ENCODE measurements at regions not wholly inside any gene's neighbourhood (a gene's known extent, or its start where the extent isn't known, plus 50 kb on each side); places are given as distances from the start of the nearest gene placed in this dataset.

DNA sequence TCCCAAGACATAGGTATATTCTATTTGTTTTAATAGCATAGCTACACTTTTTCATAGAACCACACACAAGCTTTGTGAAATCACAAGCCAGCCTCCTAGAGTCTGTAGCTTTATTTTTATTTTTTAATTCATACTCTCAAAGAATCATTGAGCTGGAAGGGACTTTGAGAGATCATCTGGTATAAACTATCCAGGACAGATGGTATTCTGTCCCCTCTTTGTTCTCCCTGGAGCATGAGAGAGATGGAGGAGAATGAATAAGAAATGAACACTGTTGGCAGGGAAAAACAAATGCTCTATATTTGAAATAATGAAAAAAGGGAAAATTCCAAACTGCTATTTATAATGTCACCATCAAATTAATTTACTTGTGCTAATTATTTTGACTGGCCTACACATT, 338.7 kb upstream of the IL12A start:
- intact Hi-C loops (cut with DNase I; ENCODE audit: low total_unique reads), result no loop called here
- Histone ChIP-seq H3K36me3 (no peaks in the 10 kb centered on the region), H3K4me1 (no peaks in the 10 kb centered on the region), H3K27ac (no peak overlapping the region), H3K4me3 (no peak overlapping the region), H3K9me3 (no peaks in the 10 kb centered on the region), H3K27me3 (replicated peaks in 1 of 7) (no peaks in the 10 kb centered on the region)
- TF ChIP-seq POLR2A (IDR thresholded peaks at IDR 0.05), result no peak
- TF ChIP-seq, protein P1, sequence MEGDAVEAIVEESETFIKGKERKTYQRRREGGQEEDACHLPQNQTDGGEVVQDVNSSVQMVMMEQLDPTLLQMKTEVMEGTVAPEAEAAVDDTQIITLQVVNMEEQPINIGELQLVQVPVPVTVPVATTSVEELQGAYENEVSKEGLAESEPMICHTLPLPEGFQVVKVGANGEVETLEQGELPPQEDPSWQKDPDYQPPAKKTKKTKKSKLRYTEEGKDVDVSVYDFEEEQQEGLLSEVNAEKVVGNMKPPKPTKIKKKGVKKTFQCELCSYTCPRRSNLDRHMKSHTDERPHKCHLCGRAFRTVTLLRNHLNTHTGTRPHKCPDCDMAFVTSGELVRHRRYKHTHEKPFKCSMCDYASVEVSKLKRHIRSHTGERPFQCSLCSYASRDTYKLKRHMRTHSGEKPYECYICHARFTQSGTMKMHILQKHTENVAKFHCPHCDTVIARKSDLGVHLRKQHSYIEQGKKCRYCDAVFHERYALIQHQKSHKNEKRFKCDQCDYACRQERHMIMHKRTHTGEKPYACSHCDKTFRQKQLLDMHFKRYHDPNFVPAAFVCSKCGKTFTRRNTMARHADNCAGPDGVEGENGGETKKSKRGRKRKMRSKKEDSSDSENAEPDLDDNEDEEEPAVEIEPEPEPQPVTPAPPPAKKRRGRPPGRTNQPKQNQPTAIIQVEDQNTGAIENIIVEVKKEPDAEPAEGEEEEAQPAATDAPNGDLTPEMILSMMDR (IDR thresholded peaks at IDR 0.05 in 8 of 11, conservative IDR thresholded peaks at IDR 0.05 in 3 of 11), result no peak
- no peak for TF ChIP-seq POLR2AphosphoS5 (IDR thresholded peaks at IDR 0.05)
- no peak for DNase-seq

DNA sequence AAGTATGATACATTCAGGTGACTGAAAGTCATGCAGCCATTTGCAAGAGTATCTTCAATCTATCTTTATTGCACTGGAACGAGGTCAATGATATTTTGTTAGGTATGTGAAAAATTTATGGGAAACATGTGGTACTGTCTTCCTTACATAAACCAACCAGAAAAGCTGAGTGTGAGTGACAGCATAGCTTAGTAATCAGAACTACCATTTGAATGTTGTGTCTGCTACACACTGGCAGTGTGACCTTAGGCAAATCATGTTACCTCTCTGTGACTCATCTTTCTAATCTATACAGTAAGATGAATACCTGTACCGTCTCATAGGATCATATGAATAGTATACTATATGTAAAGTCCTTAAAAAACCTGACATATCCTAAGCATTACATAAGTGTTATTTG, 337.9 kb upstream of the IL12A start:
- no peaks in the 10 kb centered on the region for H3K4me1 ChIP-seq
- 53 to 88% (median 81%) methylated on average over 2 of the region's 2 CpGs for WGBS, 5 donors
- intact Hi-C loops (cut with DNase I; ENCODE audit: low total_unique reads), result no loop called here
- no peaks in the 10 kb centered on the region for H3K27me3 ChIP-seq (replicated peaks in 1 of 7)
- no peaks in the 10 kb centered on the region for H3K36me3 ChIP-seq
- H3K9me3 ChIP-seq, result no peaks in the 10 kb centered on the region
- H3K4me3 ChIP-seq, result no peak overlapping the region
- H3K27ac ChIP-seq, result no peak overlapping the region
- TF ChIP-seq, protein P1 (IDR thresholded peaks at IDR 0.05 in 8 of 11, conservative IDR thresholded peaks at IDR 0.05 in 3 of 11), result no peak
- TF ChIP-seq POLR2AphosphoS5 (IDR thresholded peaks at IDR 0.05) (no peak), POLR2A (IDR thresholded peaks at IDR 0.05) (no peak)
- DNase-seq, result no peak

DNA sequence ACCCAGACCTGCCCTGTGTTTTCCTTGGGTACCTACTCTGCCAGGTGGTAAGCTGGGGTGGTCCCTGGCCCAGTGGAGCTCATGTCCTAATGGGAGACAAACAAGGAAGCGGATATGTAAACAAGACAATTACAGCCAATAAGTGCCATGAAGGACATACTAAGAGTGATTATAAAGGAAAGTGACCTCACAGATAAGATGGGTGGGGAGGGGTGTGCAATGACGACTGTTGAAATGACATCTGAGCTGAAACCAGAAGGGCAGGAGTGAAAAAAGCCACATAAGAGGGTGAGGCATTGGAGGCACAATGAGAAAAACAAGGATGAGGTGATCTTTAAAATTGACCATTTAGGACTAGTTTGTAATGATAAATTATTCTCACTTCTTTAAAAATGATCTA, 336.2 kb upstream of the IL12A start:
- no peaks in the 10 kb centered on the region for H3K36me3 ChIP-seq
- no peaks in the 10 kb centered on the region for H3K27me3 ChIP-seq (replicated peaks in 1 of 7)
- no peaks in the 10 kb centered on the region for H3K9me3 ChIP-seq
- intact Hi-C loops (cut with DNase I; ENCODE audit: low total_unique reads), result no loop called here
- TF ChIP-seq POLR2A (IDR thresholded peaks at IDR 0.05) (no peak), POLR2AphosphoS5 (IDR thresholded peaks at IDR 0.05) (no peak)
- TF ChIP-seq, protein P1 (IDR thresholded peaks at IDR 0.05 in 8 of 11, conservative IDR thresholded peaks at IDR 0.05 in 3 of 11), result no peak
- no peak for DNase-seq
- H3K27ac ChIP-seq, result no peak overlapping the region
- WGBS, 5 donors, result 58 to 75% (median 65%) methylated on average over 2 of the region's 2 CpGs
- H3K4me1 ChIP-seq, result no peaks in the 10 kb centered on the region
- H3K4me3 ChIP-seq, result no peak overlapping the region

DNA sequence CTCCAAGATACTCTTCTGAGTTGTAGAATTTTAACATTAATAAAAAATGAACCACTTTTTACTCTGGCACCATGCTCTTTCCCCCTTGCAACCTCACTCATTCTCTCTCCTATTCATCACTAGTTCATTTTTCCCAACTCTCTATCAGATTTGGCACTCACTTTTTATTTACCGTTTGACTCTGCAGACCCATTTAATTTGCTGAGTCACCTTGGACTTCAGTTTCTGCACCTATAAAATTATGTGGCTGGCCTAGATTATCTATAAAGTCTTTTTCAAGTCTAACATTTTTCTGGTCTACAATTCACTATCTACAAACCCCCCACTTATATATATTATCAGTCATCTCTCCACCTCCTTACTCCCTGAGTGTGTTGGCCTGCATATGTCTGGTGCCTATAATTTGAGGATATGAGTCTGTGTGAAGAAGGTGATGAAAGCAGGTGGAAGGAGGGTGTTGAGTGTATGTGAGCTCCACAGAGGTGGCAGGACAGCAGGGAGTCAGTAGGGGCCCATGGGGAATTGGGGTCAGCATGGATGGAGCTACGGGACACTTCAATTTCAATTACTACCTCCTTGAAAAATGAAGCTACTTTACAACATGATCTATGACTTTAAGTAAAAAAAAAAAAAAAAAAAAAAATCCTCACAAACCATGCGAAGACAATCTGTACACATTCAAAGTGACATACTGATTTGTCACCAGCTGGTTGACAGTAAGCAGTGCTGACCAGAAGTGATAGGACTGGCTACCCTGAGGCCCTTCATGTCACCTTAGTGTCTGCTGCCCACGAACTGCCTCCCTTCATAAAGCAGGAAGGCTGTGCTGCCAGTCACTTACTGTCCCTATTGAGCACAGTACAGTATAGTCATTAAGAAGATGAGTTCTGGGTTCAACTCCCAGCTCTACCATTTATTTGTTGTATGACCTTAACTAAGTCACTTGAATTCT, 334.2 kb upstream of the IL12A start:
- Histone ChIP-seq H3K9me3 (no peaks in the 10 kb centered on the region), H3K4me1 (no peaks in the 10 kb centered on the region), H3K27ac (no peak overlapping the region), H3K36me3 (no peaks in the 10 kb centered on the region), H3K4me3 (no peak overlapping the region), H3K27me3 (replicated peaks in 1 of 7) (no peaks in the 10 kb centered on the region)
- TF ChIP-seq POLR2AphosphoS5 (IDR thresholded peaks at IDR 0.05), result no peak
- TF ChIP-seq POLR2A (IDR thresholded peaks at IDR 0.05), result no peak
- TF ChIP-seq, protein P1 (IDR thresholded peaks at IDR 0.05 in 8 of 11, conservative IDR thresholded peaks at IDR 0.05 in 3 of 11), result no peak
- WGBS, 5 donors, result 65 to 85% (median 71%) methylated on average over 4 of the region's 4 CpGs
- no peak for DNase-seq
- intact Hi-C loops (cut with DNase I; ENCODE audit: low total_unique reads), result no loop called here

Data from spleen (tissue), 11 donors.